Inflammatory macrophage treated with lipopolysaccharide for 1 hour (primary cell): ENCODE measurements at regions not wholly inside any gene's neighbourhood (a gene's known extent, or its start where the extent isn't known, plus 50 kb on each side); places are given as distances from the start of the nearest gene placed in this dataset.
A peak's percentile ranks its signal among the peaks of the same experiment; 100 is the strongest.

Experiments
- DNase-seq, 2 donors: peaks; one replicate each; pipeline ENCODE4 v3.0.0-alpha.2; 2020 to 2022

DNA sequence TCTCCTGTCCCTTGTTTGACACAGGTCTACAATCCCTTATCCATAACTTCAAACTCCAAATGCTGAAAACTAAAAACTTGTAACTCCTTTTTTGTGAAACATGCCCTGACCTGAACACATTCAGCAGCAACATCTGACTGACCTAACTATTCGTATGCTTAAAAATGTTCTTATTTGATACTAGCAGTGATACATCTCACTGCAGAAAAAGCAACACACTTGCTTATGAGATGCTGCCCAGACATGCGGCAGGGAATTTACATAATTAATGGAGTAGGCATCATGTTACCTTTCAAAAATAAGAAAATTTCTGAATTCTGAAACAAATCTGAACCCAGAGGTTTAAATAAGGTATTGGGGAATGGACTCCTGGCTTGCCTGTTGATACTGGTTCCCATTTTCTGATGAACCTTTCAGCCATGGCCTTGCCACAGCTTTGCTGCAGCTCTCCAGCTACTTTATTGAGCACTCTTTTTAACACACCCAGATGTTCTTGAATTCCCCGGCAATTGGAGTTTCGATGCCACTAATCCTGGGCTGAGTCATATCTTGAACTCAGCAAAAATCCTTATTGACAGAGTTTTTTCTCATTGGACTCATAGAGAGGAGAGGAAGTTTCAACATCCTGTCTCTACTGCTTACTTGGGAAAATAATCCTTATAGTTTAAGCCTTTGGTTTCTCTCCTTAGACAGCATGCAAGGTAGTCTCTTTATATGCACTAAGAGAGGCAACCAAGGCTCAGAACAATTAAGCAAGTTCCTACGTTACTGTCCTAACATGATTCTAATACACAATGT is 296.6 kb upstream of the LMCD1 start:
- no peak for DNase-seq

DNA sequence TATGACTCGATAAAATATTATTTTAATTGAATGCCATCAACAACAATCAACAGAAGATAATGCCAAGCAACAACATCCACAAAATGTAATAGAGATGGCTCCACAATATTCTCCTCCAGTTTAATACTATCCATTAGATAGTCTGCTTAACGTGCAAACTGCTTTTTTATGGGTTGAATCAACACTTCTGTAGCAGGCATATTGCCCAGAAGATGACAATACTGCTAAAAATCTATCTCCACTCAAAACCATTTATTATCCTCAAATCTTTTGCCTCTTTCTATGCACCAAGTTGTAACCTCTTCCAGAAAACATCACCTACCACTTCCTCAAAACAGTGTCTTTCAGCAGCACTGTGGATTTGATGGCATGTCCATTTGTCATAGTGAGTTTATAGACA is 295.7 kb upstream of the LMCD1 start:
- no peak for DNase-seq

DNA sequence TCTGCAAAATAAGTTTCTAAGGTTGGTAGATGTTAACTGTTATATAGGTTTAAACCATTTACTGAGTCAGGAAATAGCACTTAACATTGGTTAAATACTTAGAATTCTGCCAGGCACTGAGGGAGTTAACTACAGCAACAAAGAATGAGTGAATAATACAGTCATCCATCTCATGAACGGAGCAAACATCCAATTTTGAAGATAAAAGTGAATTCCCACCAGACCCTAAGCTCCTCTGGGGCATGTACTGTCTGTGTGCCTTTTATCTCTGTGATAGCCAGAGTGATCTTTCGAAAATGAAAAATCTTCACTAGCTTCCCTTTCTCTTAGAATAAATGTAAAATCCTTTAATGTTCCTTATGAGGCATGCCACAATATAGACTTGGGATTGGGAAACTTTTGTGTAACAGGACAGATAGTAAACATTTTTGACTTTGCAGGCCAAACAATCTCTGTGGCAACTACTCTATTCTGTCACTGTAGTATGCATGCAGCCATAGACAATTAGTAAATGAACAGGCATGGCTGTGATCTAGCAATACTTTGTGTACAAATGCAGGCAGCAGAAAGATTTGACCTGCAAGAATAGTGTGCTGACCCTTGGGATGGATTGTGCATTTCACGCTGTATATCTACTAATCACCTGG is 294.5 kb upstream of the LMCD1 start:
- DNase-seq: no peak

DNA sequence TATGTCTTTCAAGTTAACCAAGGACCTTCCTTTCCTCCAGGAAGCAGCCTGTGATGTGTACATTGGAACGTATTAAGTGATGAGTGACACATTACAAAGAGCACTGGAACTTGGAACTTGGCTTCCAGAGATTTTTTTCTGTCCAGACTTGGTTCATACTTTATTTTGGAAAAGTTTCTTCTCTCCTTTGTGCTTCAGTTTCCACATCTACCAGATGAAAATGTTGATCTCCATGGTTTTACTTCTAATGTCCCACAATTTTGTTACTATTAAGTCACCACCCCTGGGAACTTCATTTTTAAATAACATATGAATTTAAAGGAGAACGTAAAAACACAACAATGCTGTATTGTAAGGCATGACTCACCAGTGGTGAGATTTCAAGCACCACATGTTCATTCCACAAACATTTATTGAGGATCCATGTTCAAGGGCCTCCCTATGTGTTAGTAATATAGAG is 290.7 kb upstream of the LMCD1 start:
- no peak for DNase-seq

DNA sequence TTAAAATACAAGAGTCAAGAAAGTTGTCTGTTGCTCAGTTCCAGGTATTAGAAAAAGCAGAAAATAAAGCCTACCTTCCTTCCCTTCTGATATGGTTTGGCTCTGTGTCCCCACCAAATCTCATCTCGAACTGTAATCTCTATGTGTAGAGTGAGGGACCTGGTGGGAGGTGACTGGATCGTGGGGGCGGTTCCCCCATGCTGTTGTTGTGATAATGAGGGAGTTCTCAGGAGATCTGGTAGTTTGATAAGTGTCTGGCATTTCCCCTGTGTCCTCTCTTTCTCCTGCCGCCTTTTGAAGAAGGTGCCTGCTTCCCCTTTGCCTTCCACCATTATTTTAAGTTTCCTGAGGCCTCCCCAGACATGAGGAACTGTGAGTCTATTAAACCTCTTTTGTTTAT is 288.8 kb upstream of the LMCD1 start:
- no peak for DNase-seq

DNA sequence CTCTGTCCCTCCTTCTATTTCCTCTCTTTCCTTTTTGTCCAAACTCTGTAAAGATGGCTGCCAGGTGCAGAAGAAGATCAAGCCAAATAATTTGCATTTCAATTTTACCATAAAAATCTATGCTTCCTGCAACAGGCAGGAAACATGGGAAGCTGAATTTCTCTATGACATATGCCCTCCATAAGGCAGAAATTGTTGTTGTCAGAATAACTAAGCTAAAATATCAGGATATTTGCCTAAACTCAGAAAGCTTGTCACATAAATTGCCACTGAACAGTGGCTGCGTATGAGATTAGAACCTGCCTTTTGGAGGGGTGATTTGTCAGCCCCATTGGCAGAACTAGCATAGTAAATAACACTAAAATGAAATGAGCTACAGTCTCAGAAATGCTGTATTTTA is 288.3 kb upstream of the LMCD1 start:
- no peak for DNase-seq

DNA sequence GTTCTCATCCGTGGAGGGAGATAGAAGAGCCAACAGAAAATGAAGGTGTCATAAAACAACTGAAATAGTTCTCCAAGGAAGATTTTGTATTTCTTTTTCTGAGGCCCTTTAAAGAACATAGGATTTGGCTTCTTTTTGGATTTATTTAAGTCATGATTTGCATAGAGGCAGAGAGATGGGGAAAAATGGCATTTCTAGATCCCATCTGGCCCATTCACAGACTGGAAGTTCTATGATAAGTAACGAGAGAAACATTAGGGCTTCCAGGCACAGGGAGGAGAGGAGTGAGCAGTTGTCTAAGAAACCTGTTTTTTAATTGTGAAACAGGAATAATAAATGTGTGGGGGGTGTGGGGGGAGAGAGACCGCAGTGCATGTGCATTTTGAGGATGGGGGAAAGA is 285.8 kb upstream of the LMCD1 start:
- no peak for DNase-seq

DNA sequence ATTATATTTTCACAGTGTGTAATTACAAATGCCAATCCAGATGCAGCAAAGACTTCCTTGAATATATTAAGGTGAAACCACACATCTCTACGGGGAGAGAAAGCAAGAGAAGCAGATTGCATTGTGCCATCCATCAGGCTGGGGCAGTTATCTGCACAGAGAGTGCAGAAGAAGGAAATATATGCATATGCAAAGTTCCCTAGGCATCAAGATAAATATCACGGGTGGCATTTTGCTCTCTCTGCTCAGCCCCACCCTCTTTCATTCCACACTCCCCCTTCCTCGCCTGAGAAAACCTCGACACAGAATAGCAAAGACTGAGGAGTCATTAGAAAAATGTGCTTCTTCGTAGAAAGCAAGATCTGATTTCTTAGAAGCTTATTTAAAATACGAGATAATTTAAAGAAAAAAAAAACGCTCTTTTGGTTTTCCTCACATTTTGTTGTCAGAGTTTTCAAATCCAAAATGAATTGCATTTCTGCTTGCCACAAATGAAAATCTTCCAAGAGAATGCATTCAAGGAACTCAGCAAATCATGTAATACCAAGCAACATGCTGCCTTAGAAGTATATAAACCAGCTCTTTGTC is 283.2 kb upstream of the LMCD1 start:
- no peak for DNase-seq

DNA sequence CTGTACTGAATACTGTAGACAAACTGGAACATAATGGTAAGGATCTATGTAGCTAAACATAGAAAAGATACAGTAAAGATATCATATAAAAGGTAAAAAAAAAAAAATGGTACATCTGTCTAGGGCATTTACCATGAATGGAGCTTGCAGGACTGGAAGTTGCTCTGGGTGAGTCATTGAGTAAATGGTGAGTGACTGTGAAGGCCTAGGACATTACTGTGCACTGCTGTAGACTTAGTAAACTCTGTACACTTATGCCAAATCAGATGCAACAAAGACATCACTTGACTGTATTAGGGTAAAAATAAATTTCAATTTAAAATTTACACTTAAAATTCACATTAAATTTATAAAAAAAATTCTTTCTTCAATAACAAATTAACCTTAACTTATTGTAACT is 281.3 kb upstream of the LMCD1 start:
- DNase-seq: no peak

DNA sequence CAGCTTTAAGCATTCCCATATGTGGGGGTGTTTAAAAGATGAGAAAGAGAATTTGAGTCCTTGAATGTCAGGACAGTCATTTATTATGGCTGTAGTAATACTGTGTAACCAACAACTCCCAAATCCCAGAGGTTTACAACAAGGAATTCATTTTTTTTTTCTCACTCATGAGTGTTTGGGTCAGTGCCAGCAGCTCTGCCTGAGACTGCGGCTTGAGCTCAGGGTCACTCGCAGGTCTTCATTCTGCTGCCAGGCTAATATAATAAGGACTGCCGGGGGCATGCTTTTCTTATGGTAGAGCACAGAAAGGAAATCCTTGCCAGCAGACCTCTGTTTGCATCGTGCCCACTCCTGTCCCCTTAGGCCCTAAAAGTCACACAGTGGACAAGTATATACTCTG is 277.9 kb upstream of the LMCD1 start:
- DNase-seq: no peak

DNA sequence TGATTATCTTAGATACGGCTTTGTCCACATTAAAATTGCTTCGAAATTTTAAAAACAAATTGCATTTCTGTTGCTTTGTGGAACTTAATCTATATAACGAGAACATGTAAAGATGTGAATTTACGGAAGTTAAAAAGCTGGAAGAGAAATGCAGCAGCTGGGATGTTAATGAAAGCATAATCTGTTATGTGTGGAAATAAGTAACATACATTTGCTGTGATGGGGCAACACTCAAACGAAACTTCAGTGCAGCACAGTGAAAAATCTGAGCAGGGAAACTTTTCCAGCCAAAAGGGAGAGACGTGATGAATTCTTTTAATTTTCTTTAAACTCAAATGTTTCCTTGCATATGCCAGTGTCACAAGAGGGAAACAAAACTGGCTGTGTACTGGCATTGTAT is 276.7 kb upstream of the LMCD1 start:
- DNase-seq: no peak

DNA sequence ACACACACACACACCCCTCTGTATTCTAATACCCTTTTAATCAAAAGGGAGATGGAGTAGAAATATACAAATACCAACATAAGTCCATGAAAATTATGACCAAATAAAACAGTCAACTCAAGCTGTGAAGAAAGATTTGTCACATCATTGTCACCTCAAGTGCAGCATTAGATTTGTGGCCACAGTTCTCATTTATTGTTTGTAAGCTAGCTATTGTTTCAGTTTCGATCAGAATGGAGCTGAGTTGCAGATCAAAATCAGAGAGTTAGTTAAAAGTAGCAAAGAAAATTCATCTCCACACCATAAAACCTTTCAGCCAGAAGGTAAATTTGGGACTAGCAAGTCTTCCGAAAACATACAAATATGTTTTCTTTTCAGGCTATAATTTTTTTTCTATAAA is 267.7 kb upstream of the LMCD1 start:
- DNase-seq: no peak

DNA sequence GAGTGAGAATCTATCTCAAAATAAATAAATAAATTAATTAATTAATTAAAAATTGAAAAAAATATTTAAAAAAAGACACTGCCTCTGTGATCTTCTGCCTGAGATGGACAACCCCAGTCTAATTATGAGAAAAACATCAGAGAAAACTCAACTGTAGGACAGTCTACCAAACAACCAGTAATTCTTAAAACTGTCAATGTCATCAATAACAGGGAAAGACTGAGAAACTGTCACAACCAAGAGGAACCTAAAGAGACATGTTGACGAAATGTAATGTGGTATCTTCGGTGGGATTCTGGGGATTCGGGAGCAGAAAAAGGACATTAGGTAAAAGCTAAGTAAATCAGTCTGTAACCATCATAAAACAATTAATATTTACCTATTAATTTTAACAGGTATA is 265.4 kb upstream of the LMCD1 start:
- no peak for DNase-seq

DNA sequence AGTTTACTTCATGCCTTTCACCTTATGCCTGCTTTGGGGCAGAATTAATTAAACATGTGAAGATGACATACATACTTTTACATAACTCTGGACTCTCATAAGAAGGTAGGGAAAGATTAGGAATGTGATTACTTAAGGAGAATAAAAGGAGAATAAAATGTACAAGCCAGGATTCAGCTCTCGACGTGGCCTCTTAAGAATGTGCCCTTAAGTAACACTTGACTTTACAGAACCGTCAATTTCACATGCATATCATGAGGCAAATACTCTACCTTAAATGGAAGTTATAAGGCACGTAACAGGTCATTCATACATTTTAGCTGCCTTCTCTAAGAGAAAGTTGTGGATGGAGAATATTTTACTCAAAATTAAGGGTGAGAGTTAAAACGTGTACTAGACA is 263.7 kb upstream of the LMCD1 start:
- DNase-seq: no peak

DNA sequence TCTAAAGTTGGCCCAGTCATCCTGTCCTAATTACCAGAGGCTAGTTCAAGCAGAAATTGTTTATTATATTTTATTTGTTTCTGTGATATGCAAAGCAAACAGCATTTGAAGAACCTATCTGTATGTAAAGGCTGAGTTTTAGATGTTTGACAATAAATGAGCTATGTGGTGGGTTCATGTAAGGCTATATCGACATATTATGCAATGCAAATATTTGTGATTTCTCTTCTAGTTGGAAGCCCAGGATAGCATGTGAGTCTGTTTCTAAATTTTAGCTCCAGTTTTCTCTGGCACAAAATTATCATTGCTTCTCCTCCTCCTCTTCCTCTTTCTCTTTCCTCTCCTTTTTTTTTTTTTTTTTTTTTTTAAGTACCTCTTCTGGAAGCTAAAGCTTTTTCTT is 263.2 kb upstream of the LMCD1 start:
- DNase-seq: no peak

DNA sequence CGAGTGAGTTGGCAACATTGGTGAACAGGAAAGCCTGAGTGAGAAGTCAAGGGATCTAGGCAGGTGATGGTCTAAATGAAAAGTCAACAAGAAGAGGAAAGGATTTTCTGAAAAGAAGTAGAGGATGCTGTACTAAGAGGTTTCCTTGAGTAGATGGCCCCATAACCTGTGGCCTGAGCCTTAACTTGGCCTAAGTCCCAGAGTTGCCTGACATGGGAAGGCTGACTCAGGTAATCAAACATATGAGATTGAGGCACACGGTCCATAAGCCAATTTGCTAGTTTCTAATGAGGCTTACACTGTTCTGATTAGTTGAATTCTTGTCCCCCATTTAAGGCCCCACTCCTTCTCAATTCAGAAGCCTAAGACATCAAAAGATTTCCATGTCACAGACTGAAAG is 262.5 kb upstream of the LMCD1 start:
- DNase-seq: no peak

DNA sequence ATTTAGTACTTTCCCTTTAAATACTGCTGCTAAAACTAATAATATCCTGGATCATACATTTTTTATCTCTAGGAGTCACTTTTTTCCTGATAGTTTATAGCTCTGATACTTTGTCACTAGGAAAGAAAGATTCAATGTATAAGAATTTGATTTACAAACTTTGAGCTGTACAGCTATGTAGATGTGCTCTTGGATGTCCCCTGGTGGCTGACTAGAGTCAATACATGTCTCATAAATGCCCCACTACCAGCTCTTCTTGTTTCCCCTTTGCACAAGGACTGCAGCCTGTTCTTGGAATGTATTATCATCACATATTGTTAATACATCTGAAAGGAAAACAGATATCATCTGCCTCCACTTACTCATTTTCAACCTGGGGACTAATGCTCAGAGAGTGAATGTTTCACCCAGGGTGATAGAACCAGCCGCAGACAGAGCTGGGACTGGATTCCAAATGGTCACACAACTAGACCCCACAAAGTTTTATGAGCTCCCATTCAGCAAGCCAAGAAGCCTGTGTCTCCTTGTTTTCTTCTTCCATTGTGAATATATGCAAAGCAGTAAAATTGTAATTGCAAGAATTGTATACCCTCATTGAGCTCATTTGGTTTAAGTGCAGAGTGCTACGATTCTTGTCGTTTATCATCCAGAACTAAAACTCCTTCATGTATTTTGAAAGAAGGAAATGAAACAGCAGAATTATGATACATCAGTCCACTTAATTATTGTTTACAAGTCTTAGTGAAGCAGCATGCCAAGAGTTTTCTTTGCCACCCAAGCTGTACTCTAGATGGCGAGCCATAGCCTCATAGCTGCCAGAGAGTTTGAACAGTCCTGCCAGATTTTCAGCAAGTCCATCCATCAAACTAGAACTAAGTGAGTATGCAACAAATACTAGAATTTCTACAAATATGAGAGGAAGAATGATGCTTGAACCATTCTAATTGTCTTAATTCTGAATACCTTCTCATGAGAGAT is 261.6 kb upstream of the LMCD1 start:
- peak; percentile 13 to 56 for DNase-seq

DNA sequence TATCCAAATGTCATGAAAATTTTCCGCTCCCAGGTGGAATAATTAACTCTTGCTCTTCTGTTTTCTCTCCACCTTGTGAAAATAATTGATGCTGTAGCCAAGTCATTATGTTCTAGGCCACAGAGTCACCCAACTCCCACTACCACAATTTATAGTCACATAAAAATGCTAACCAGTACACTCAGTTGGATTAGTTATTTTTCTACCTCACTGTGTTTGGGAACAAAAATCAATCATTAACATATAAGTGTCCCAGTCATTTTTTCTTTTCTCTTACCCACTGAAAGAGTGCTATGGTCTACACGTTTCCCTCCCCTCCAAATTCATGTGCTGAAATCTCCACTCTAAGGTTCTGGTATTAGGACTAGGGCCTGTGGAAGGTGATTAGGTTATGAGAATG is 255.6 kb upstream of the LMCD1 start:
- DNase-seq: no peak

DNA sequence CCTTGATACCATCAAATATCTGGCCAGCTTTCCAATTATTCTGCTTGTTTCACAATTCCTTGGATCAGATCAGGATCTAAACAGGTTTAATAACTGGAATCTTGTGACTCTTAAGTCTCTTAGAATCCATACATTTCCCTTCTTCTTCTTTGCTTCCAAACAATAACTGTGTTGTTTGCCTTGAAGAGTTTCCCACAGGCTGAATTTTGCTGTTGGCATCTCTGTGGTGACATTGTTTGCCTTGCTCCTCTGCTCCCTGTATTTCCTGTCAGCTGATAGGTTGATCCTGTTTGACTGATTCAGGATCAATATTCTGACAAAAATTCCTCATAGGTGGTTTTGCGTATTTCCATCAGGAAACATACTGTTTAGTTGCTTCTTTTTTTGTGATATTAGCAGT is 248.4 kb upstream of the LMCD1 start:
- DNase-seq: no peak

DNA sequence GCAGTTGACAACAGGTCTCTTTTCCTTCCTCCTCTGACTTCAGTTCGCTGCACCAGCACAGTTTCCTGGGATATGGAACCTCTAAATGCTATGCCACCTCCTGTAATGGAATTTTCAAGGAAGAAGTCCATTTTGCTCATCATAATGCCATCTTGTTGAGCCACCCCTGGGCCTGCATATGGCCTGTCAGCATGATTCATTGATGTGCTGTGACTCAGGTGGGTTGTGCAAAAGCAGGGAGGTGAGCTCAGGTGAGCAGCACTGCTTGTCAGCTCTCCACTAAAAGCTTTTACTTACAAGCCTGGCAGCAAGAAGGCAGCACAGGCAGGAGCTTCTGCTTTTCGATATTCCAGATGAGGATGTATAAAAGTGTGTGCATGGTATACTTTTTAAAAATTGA is 247.1 kb upstream of the LMCD1 start:
- no peak for DNase-seq

DNA sequence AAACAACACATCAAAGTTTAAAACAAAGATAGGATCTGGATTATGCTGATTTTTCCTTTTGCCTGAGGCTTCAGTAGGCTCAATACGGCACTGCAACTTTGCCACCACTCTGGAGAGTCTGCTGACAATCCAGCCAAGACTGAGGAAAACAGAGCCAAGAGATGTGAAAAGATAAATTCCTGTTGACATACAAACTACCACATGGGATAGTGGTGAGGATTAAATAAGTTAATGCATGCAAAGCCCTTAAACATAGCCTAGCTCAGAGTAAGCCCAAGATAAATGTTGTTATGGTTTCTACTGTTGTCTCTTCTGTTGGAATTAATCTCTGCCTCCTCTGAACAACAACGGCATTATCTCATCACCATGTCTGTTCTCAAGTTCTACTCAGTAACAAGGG is 245.9 kb upstream of the LMCD1 start:
- no peak for DNase-seq

DNA sequence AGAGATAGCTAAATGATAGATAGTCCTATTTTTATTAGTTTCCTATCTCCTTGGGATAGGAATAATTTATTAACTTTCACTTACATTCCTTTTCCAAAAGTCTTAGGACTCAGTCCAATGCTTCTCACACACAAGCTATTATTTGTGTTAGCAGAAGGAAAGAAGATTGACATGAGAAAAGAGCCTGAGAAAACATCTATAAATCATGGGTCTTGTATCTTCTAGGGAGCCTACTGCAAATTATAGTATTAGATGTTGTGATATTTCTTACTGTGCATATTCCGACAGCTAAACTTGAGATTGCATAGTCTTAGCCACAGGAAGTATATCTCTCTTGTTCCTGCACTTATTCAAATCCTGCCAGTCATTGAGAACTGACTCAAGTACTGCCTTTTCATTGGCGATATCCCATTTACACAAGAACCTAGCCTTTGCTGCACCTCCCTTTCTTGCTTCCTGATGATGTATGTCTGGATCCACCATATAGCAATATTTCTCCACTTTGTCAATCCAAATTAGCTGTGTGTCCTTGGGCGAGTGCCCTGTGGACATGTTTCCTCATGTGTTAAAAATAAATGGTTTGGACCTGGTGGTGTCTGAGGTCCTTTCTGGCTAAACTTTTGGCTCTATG is 245.1 kb upstream of the LMCD1 start:
- DNase-seq: no peak

DNA sequence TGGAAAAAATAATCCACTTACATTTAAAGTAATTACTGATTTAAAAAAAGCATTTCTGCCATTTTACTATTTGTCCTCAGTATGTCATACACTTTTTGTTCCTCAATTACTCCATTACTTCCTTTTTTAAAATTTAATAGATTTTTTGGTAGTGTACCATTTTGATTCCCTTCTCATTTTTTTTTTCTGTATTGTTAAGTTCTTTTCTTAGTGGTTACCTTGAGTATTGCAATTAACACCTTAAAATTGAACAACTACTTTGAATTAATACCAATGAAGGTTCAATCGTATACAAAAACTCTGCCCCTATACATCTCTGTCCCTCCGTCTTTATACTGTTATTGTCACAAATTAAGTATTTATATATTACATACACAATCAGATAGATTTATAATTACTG is 240.6 kb upstream of the LMCD1 start:
- DNase-seq: no peak
